ENCODE measurements at regions not wholly inside any gene's neighbourhood (a gene's known extent, or its start where the extent isn't known, plus 50 kb on each side); places are given as distances from the start of the nearest gene placed in this dataset.

- Histone ChIP-seq H3K9me1 (replicated peaks; ENCODE audit: control insufficient read depth, extremely low read depth, insufficient read depth, low read length) (no peaks in the 10 kb centered on the region), H2AFZ (ENCODE audit: low read depth, low read length) (no peak overlapping the region), H3K27ac (ENCODE audit: insufficient read depth, low read depth, low read length) (no peak overlapping the region), H3K9ac (replicated peaks; ENCODE audit: extremely low read depth, insufficient read depth, low read length) (no peak overlapping the region), H3K4me1 (ENCODE audit: control insufficient read depth, extremely low read depth, insufficient read depth, low read length) (no peaks in the 10 kb centered on the region), H3K79me2 (ENCODE audit: control insufficient read depth, insufficient read depth, low read length) (no peaks in the 10 kb centered on the region), H3K9me3 (replicated peaks; ENCODE audit: control insufficient read depth, insufficient read depth, low read length) (peaks cover 2% of the 10 kb centered on the region), H3K4me2 (ENCODE audit: insufficient read depth, low read length) (no peak overlapping the region), H3K4me3 (replicated peaks in 1 of 3; ENCODE audit: insufficient read depth in 1 of 3, low read depth in 1 of 3, low read length in 3 of 3) (no peak overlapping the region), H3K27me3 (ENCODE audit: control insufficient read depth in 2 of 2, insufficient read depth in 2 of 2, low read length in 2 of 2) (no peaks in the 10 kb centered on the region), H3K36me3 (ENCODE audit: control insufficient read depth in 2 of 2, extremely low read depth in 1 of 2, insufficient read depth in 2 of 2, low read length in 2 of 2) (no peaks in the 10 kb centered on the region), H4K20me1 (replicated peaks; ENCODE audit: control insufficient read depth, extremely low read depth, insufficient read depth, low read length) (no peaks in the 10 kb centered on the region)
- no peak for DNase-seq (ENCODE audit: low read depth, low spot score)
- FAIRE-seq, result no peak
- ChIA-PET CTCF (no interaction called here), POLR2A (no interaction called here)
- no peak for TF ChIP-seq CTCF (IDR thresholded peaks at IDR 0.05; ENCODE audit: extremely low read depth in 1 of 2, insufficient read depth in 1 of 2, low read depth in 1 of 2, low read length in 2 of 2)
- TF ChIP-seq EZH2 (IDR thresholded peaks at IDR 0.05; ENCODE audit: borderline replicate concordance, low read depth, low read length, severe bottlenecking), result no peak
- TF ChIP-seq FOS (IDR thresholded peaks at IDR 0.05; ENCODE audit: borderline replicate concordance, insufficient read depth, low read length), result no peak
- TF ChIP-seq POLR2A (IDR thresholded peaks at IDR 0.05; ENCODE audit: low read depth, low read length), result no peak
- TF ChIP-seq POLR2AphosphoS5 (IDR thresholded peaks at IDR 0.05; ENCODE audit: insufficient read depth, low read depth, low read length), result no peak
- no TSS peak for BruUV-seq (replicated peaks)
- intact Hi-C loops (cut with micrococcal nuclease), result no loop called here
- dilution Hi-C loops (cut with MboI; ENCODE audit: extremely low pct_ligation_motif_present, low sequenced_read_pairs), result no loop called here
These were observed 711.0 kb downstream of the AACS start for GRCh38 chr12:125776212-125776611.

DNA sequence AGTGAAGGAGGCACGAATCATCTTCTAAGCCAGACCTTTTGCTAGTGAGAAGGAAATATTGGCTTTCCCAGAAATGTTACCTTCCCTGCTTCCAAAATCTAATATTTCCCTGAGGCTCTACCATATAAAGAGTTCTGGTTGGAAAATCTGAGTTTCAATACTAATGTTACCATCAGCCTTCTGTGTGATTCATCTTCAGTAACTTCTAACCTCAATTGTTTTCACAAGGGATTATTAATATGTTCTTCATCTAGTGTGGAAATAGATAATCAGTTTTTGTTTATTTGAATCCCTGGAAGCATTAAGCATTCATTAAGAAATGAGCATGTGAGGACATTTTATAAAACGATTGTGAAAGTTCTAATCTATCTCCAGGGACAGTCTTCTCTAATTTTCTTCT lies 720.9 kb downstream of the AACS start:
- Histone ChIP-seq H3K9me1 (replicated peaks; ENCODE audit: control insufficient read depth, extremely low read depth, insufficient read depth, low read length) (no peaks in the 10 kb centered on the region), H2AFZ (ENCODE audit: low read depth, low read length) (no peak overlapping the region), H3K4me1 (ENCODE audit: control insufficient read depth, extremely low read depth, insufficient read depth, low read length) (no peaks in the 10 kb centered on the region), H3K79me2 (ENCODE audit: control insufficient read depth, insufficient read depth, low read length) (no peaks in the 10 kb centered on the region), H3K9ac (replicated peaks; ENCODE audit: extremely low read depth, insufficient read depth, low read length) (no peak overlapping the region), H3K4me3 (replicated peaks in 1 of 3; ENCODE audit: insufficient read depth in 1 of 3, low read depth in 1 of 3, low read length in 3 of 3) (no peak overlapping the region), H3K27ac (ENCODE audit: insufficient read depth, low read depth, low read length) (no peak overlapping the region), H3K9me3 (replicated peaks; ENCODE audit: control insufficient read depth, insufficient read depth, low read length) (peaks cover 6% of the 10 kb centered on the region), H3K27me3 (ENCODE audit: control insufficient read depth in 2 of 2, insufficient read depth in 2 of 2, low read length in 2 of 2) (no peaks in the 10 kb centered on the region), H4K20me1 (replicated peaks; ENCODE audit: control insufficient read depth, extremely low read depth, insufficient read depth, low read length) (no peaks in the 10 kb centered on the region), H3K4me2 (ENCODE audit: insufficient read depth, low read length) (no peak overlapping the region), H3K36me3 (ENCODE audit: control insufficient read depth in 2 of 2, extremely low read depth in 1 of 2, insufficient read depth in 2 of 2, low read length in 2 of 2) (no peaks in the 10 kb centered on the region)
- dilution Hi-C loops (cut with MboI; ENCODE audit: extremely low pct_ligation_motif_present, low sequenced_read_pairs) (no loop called here), intact Hi-C loops (cut with micrococcal nuclease) (no loop called here)
- ChIA-PET CTCF (no interaction called here), POLR2A (no interaction called here)
- TF ChIP-seq GATA2 (IDR thresholded peaks at IDR 0.05; ENCODE audit: insufficient read depth, insufficient read length, low read depth, low read length), result no peak
- TF ChIP-seq EZH2 (IDR thresholded peaks at IDR 0.05; ENCODE audit: borderline replicate concordance, low read depth, low read length, severe bottlenecking), result no peak
- no peak for TF ChIP-seq FOS (IDR thresholded peaks at IDR 0.05; ENCODE audit: borderline replicate concordance, insufficient read depth, low read length)
- TF ChIP-seq, protein P1, sequence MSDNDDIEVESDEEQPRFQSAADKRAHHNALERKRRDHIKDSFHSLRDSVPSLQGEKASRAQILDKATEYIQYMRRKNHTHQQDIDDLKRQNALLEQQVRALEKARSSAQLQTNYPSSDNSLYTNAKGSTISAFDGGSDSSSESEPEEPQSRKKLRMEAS (IDR thresholded peaks at IDR 0.05; ENCODE audit: insufficient read depth, insufficient read length), result no peak
- TF ChIP-seq CTCF (IDR thresholded peaks at IDR 0.05; ENCODE audit: extremely low read depth in 1 of 2, insufficient read depth in 1 of 2, low read depth in 1 of 2, low read length in 2 of 2), result no peak
- no peak for TF ChIP-seq JUN (IDR thresholded peaks at IDR 0.05; ENCODE audit: borderline replicate concordance, insufficient read depth, insufficient read length, low read depth)
- TF ChIP-seq POLR2AphosphoS5 (IDR thresholded peaks at IDR 0.05; ENCODE audit: insufficient read depth, low read depth, low read length), result no peak
- no peak for TF ChIP-seq MYC (IDR thresholded peaks at IDR 0.05; ENCODE audit: low read depth, low read length)
- no peak for TF ChIP-seq POLR2A (IDR thresholded peaks at IDR 0.05; ENCODE audit: low read depth, low read length)
- no TSS peak for BruUV-seq (replicated peaks)
- FAIRE-seq (no peak), DNase-seq (ENCODE audit: low read depth, low spot score) (no peak)

All from endothelial cell of umbilical vein (primary cell).